ENCODE measurements at regions not wholly inside any gene's neighbourhood (a gene's known extent, or its start where the extent isn't known, plus 50 kb on each side); places are given as distances from the start of the nearest gene placed in this dataset.

GRCh38 chr14:87203346-87203745 lies 789.6 kb downstream of the GALC start:
- Histone ChIP-seq H3K9ac (ENCODE audit: low read depth, low read length) (no peak overlapping the region), H4K20me1 (ENCODE audit: insufficient read depth, low read length) (no peaks in the 10 kb centered on the region), H2BK120ac (ENCODE audit: low read depth, low read length) (no peak overlapping the region), H3K18ac (ENCODE audit: low read depth, low read length) (no peak overlapping the region), H3K79me1 (ENCODE audit: low read depth in 1 of 2, low read length in 2 of 2) (no peaks in the 10 kb centered on the region), H3K56ac (ENCODE audit: extremely low read depth, insufficient read depth, low read length) (no peak overlapping the region), H3K27me3 (ENCODE audit: control insufficient read depth, insufficient read depth, low read length) (no peaks in the 10 kb centered on the region), H3K4me3 (ENCODE audit: insufficient read depth, low read depth, low read length) (no peak overlapping the region), H2BK5ac (ENCODE audit: low read depth, low read length, poor library complexity, severe bottlenecking) (no peak overlapping the region), H3K27ac (ENCODE audit: insufficient read depth, low read length) (no peak overlapping the region), H2BK15ac (ENCODE audit: low read depth, low read length) (no peak overlapping the region), H3K36me3 (ENCODE audit: control insufficient read depth, insufficient read depth, low read length) (no peaks in the 10 kb centered on the region), H3K4ac (ENCODE audit: low read depth, low read length) (no peak overlapping the region), H4K5ac (ENCODE audit: low read depth, low read length) (no peak overlapping the region), H2BK20ac (ENCODE audit: low read depth, low read length) (no peak overlapping the region), H3K14ac (replicated peaks; ENCODE audit: low read depth, low read length) (no peak overlapping the region), H3K9me3 (ENCODE audit: control insufficient read depth, insufficient read depth, low read length) (no peaks in the 10 kb centered on the region), H3K4me1 (ENCODE audit: control insufficient read depth, insufficient read depth, low read length) (no peaks in the 10 kb centered on the region), H2AK5ac (ENCODE audit: low read depth, low read length) (no peak overlapping the region), H2AFZ (replicated peaks; ENCODE audit: low read length, poor library complexity) (no peak overlapping the region), H3K4me2 (ENCODE audit: low read depth, low read length) (no peak overlapping the region), H4K91ac (ENCODE audit: insufficient read depth, low read depth, low read length) (no peak overlapping the region), H2AK9ac (replicated peaks; ENCODE audit: low read depth, low read length, poor library complexity) (no peak overlapping the region), H3K23ac (ENCODE audit: low read depth, low read length) (no peak overlapping the region), H3K9me1 (ENCODE audit: insufficient read depth, low read length) (no peaks in the 10 kb centered on the region), H4K8ac (ENCODE audit: low read depth in 2 of 2, low read length in 2 of 2) (no peak overlapping the region)
- in situ Hi-C loops (cut with MboI; ENCODE audit: low sequenced_read_pairs) (no loop called here), dilution Hi-C loops (cut with HindIII; ENCODE audit: low sequenced_read_pairs, unreplicated experiment) (no loop called here), intact Hi-C loops (cut with micrococcal nuclease) (no loop called here)
- no peak for DNase-seq
- ChIA-PET POLR2A (ENCODE audit: unreplicated experiment) (no interaction called here), CTCF (no interaction called here)
- no peak for TF ChIP-seq NFE2L2 (IDR thresholded peaks at IDR 0.05; ENCODE audit: low read depth, low read length)
- TF ChIP-seq USF2 (IDR thresholded peaks at IDR 0.05; ENCODE audit: low read depth, low read length): no peak
- TF ChIP-seq MAZ (IDR thresholded peaks at IDR 0.05; ENCODE audit: borderline replicate concordance, low read depth, low read length): no peak
- TF ChIP-seq CHD1 (IDR thresholded peaks at IDR 0.05; ENCODE audit: low read depth, low read length): no peak
- TF ChIP-seq RCOR1 (IDR thresholded peaks at IDR 0.05; ENCODE audit: insufficient replicate concordance, low read length): no peak
- no peak for ATAC-seq (ENCODE audit: low read depth)
- no TSS peak for BruUV-seq (replicated peaks)
- WGBS, 2 experiments (ENCODE audit: extremely low coverage in 2 of 2, insufficient read length in 1 of 2): no CpG with 5 or more reads among the region's 5 CpGs

Measured in IMR-90 (cell line).